ENCODE measurements at regions not wholly inside any gene's neighbourhood (a gene's known extent, or its start where the extent isn't known, plus 50 kb on each side); places are given as distances from the start of the nearest gene placed in this dataset.

DNA sequence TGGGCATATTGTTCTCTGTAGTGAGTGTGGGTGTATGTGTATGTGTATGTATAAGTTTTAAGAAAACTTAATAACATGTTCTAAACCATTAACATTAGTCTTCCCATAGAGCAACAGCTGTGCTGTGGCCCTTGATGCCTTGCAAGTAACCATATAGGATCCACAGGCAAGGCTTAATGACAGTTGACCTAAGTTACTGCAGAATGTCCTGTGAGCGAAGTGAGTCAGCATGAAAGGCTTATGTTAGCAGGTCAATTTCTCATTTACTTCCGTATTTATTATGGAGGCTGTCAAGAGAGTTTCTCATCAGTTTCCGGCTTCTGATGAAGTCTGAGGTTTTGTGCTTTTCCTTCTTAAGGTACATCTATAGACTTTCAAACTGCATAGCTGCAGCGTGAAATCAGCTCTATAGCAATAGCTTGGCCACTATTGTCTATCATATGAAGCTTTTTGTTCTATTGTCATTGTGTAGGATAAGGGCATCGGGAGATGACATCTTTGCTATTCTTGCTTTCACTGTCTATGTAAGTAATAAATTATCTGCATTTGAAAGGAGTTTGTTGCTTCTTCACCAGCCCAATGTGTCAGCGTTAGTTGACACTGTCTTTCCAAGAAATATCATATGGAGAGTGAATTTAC lies 1153.4 kb upstream of the AGA start:
- no peak for TF ChIP-seq CTCF (IDR thresholded peaks at IDR 0.05; ENCODE audit: insufficient read depth, low read length)
- no peak overlapping the region for H3K4me3 ChIP-seq (ENCODE audit: low read depth, low read length)
- no peak for DNase-seq (ENCODE audit: low read depth)

DNA sequence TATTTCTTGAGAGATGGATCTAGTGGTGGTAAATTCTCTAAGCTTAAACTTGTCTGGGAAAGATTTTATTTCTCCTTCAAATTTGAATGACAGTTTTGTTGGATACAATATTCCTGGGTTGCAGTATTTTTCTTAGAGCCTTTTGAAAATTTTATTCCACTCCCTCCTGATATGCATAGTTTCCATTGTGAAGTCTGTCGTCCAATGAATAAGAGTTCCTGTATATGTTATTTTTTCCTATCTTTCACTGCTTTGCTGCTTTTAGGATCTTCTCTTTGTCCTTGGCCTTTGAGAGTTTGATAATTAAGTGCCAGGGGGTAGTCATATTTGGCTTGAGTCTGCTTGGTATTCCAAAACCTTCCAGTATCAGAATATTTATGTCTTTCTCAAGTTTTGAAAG lies 1156.4 kb upstream of the AGA start:
- no peak for DNase-seq (ENCODE audit: low read depth)
- no peak for TF ChIP-seq CTCF (IDR thresholded peaks at IDR 0.05; ENCODE audit: insufficient read depth, low read length)

GRCh38 chr4:178599521-178599920 lies 1157.3 kb upstream of the AGA start:
- DNase-seq (ENCODE audit: low read depth) = no peak
- no peak overlapping the region for H3K4me3 ChIP-seq (ENCODE audit: low read depth, low read length)
- no peak for TF ChIP-seq CTCF (IDR thresholded peaks at IDR 0.05; ENCODE audit: insufficient read depth, low read length)

More for the DNA sequence above, 1156.4 kb upstream of the AGA start:
- H3K4me3 ChIP-seq (ENCODE audit: low read depth, low read length) = no peak overlapping the region

- no peak for TF ChIP-seq CTCF (IDR thresholded peaks at IDR 0.05; ENCODE audit: insufficient read depth, low read length)
- DNase-seq (ENCODE audit: low read depth) = no peak
- H3K4me3 ChIP-seq (ENCODE audit: low read depth, low read length) = no peak overlapping the region
These were observed 1160.6 kb upstream of the AGA start for GRCh38 chr4:178602833-178603232.

DNA sequence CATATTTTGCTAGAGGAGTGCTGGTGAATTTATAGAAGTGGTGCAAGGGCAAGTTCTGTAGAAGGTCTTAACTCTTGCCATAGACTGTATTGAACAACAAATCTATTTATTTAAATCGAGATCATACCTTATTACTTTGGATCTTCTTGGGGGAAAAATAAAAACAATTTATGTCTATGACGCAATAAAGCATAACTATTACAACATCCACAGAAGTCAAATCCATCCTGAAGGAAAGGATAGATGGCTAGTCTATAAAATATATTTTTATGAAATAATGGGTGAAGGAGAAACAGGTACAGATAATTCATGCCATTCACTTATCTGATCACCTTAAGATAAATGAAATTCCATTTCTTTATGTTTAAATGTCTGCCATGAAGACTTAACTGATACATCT lies 1168.8 kb upstream of the AGA start:
- no peak for TF ChIP-seq CTCF (IDR thresholded peaks at IDR 0.05; ENCODE audit: insufficient read depth, low read length)
- H3K4me3 ChIP-seq (ENCODE audit: low read depth, low read length) = no peak overlapping the region
- no peak for DNase-seq (ENCODE audit: low read depth)

- no peak for DNase-seq (ENCODE audit: low read depth)
- no peak for TF ChIP-seq CTCF (IDR thresholded peaks at IDR 0.05; ENCODE audit: insufficient read depth, low read length)
- no peak overlapping the region for H3K4me3 ChIP-seq (ENCODE audit: low read depth, low read length)
These were observed 1170.5 kb upstream of the AGA start for GRCh38 chr4:178612733-178613132.

DNA sequence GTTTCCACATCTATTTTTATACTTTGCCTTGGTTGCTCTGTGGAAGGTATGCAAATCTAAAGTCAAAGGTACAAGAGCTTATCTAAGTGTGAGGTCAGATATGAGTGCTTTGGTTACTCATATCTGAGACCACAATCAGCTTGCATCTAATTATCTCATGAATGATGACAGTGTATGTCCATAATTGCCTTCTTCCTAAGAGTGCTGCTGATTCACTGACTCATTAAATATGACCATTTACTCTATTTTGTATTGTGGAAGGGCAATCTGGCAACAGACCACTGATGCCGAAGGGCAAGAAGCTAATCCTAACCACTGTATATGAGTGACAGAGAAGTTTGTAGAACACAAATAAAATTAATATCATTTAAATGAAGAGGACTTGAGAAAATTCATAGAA lies 1190.2 kb upstream of the AGA start:
- H3K4me3 ChIP-seq (ENCODE audit: low read depth, low read length) = no peak overlapping the region
- no peak for TF ChIP-seq CTCF (IDR thresholded peaks at IDR 0.05; ENCODE audit: insufficient read depth, low read length)
- no peak for DNase-seq (ENCODE audit: low read depth)
